HuH-7.5 (cell line): ENCODE measurements at regions not wholly inside any gene's neighbourhood (a gene's known extent, or its start where the extent isn't known, plus 50 kb on each side); places are given as distances from the start of the nearest gene placed in this dataset.

Experiments
- DNase-seq: peaks from one replicate; pipeline ENCODE4 v3.0.0; 2011; ENCODE audit warnings: low spot score

- no peak for DNase-seq
These were observed 170.0 kb downstream of the ENGASE start for GRCh38 chr17:79244665-79245064.

DNA sequence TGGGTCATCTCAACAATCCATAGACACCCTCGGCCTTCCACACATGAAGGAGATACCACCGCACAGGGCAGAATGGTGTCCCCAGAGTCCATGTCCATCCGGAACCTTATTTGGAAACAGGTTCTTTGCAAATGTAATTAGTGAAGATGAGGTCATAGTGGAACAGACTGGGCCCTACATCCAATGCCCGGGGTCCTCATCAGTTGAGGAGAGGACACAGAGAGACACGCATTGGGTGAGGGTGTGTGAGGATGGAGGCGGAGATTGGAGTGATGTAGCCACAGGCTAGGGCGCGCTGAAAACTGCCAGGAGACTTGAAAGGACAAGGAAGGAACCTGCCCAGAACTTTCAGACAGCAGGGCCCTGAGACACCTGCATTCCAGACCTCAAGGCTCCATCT lies 169.4 kb downstream of the ENGASE start:
- no peak for DNase-seq

DNA sequence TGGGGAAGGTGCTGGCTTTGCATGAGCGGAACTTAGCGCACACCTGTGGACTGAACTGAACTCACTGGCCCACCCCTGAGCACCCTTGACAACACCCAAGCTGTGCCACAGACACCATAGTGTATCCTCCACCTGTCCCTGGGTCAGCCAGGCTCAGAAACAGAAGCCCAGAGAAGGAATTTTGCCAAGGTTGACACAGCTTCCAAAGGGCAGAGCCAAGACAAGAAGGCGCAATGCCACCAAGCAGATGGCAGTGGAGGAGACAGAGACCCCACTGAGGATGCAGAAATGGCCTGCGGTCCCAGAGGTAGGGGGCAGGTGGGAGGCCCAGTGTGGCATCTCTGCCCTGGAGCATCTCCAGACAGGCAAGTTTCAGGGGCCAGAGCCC lies 169.0 kb downstream of the ENGASE start:
- DNase-seq: no peak

DNA sequence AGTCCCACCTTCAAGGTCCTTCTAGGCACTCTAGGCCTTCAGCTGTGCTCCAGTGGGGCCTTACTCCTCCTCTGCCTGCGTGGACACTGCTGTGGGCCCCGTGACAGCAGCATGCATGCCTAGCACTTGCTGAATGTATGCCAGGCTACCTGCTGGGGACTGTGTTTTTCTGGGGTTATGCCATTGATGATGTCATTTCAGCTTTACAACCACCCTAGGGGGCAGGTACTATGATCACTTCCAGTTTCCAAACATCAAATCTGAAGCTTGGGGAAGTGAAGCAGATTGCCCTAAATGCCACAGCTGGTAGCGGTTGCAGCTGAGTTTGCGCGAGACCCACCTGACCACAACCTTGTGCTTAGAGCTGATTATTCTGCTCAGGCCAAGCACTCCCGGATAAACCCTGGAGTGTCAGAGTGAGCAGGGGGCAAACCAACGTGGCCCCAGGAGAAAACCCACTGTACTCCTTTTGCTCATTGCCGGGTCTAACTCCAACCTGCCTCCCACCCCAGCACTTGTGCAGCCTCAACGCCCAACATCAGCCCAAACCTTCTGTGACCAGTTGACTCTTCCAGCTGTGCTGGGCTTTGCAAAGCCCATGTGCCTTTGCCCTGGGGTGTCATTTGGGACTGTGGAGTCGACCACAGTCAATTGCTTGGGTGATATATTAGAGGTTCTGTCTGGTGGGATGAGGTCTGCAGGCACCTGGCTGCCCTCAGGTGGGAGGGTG lies 168.4 kb downstream of the ENGASE start:
- DNase-seq: no peak

GRCh38 chr17:79242393-79242792 lies 167.8 kb downstream of the ENGASE start:
- DNase-seq: no peak

GRCh38 chr17:79241616-79242015 lies 167.0 kb downstream of the ENGASE start:
- no peak for DNase-seq

GRCh38 chr17:79239205-79239604 lies 164.6 kb downstream of the ENGASE start:
- DNase-seq: no peak

GRCh38 chr17:79237448-79238053 lies 162.9 kb downstream of the ENGASE start:
- DNase-seq: no peak

- no peak for DNase-seq
These were observed 161.2 kb downstream of the ENGASE start for GRCh38 chr17:79235808-79236207.

DNA sequence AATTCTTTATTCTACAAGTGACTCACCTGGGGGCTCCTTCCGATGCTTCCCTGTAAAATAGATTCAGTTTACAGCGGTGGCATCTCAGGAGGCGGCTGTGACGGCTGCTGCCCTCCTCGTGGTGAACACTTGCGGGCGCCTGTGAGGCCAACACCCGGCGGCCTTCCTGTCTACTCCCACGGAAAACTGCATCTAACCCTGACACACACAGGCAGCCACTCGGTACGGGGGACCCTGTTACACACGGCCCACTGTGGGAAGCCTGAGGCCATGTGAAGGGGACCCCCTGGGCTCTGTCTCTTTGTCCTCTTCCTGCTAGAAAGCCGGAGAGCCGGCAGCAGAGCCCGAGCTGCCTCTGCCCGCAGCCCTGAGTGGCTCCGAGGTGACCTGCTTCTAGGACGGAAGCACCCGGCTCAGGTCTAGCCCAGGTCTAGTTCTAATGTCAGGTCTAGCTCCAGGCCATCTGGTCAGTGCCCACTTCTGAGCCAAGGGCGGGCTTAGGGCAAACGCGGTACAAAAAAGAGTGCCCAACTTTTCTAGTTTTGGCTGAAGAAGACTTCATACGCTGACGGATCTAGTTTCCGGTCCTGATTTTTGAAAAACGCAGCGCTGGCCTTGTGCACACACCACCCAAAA lies 159.4 kb downstream of the ENGASE start:
- DNase-seq: no peak

GRCh38 chr17:79232957-79233356 lies 158.3 kb downstream of the ENGASE start:
- DNase-seq: no peak

DNA sequence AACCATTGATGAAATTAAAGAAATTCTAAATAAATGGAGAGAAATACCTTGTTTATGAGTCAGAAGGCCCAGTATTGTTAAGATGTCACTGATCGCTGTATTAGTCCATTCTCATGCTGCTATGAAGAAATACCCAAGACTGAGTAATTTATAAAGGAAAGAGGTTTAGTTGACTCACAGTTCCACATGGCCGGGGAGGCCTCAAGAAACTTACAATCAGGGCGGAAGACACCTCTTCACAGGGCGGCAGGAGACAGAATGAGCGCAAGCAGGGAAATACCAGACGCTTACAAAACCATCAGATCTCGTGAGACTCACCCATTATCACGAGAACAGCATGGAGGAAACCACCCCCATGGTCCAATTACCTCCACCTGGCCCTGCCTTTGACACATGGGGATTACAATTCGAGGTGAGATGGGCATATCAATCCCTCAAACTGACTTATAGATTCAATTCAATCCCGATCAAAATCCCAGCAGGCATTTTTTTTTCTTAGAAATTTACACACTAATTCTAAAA lies 157.2 kb downstream of the ENGASE start:
- no peak for DNase-seq

GRCh38 chr17:79230576-79230975 lies 156.0 kb downstream of the ENGASE start:
- no peak for DNase-seq

GRCh38 chr17:79226037-79226436 lies 151.4 kb downstream of the ENGASE start:
- no peak for DNase-seq

- DNase-seq: no peak
These were observed 150.3 kb downstream of the ENGASE start for GRCh38 chr17:79224903-79225302.

DNA sequence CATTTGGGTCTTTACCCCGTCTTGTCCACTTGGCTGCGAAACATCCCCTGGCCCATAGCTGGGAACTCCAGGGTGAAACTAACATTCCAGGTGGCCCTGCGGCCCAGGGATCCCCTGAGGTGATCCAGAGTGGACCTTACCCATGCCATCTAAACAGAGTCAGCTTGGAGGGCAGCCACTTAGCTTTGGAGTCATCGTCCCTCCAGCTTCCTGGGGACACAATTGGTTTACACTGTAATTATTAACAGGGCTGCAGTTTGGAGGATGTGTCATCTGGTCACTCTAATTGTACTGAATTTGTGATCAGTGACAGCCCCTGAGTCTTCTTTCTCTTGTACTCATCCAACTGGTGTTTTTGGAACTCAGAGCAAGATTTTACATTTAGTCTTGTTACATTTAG lies 149.9 kb downstream of the ENGASE start:
- DNase-seq: no peak

GRCh38 chr17:79223953-79224352 lies 149.3 kb downstream of the ENGASE start:
- no peak for DNase-seq

- DNase-seq: no peak
These were observed 148.8 kb downstream of the ENGASE start for GRCh38 chr17:79223471-79223870.

DNA sequence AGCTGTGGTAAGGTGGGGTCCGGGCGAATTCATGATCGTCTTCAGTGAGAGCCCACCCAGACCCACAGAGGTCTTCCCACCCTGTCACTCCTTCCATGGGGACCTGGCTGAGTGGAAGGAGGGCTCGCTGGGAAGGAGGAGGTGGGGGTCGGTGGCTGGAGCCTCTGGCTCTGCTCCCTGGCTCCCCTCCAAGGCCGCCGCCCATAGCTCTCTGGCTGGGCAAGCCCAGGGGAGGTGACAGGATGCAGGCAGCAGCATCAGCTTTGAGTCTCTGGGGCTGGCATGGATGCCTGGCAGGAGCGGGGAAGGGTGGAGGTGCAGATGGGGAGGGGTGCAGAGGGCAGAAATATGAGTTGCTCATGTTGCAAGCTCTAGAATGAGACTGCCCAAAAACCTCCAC lies 147.0 kb downstream of the ENGASE start:
- no peak for DNase-seq

- DNase-seq: no peak
These were observed 146.2 kb downstream of the ENGASE start for GRCh38 chr17:79220713-79221291.

- DNase-seq: no peak
These were observed 145.6 kb downstream of the ENGASE start for GRCh38 chr17:79220201-79220712.

DNA sequence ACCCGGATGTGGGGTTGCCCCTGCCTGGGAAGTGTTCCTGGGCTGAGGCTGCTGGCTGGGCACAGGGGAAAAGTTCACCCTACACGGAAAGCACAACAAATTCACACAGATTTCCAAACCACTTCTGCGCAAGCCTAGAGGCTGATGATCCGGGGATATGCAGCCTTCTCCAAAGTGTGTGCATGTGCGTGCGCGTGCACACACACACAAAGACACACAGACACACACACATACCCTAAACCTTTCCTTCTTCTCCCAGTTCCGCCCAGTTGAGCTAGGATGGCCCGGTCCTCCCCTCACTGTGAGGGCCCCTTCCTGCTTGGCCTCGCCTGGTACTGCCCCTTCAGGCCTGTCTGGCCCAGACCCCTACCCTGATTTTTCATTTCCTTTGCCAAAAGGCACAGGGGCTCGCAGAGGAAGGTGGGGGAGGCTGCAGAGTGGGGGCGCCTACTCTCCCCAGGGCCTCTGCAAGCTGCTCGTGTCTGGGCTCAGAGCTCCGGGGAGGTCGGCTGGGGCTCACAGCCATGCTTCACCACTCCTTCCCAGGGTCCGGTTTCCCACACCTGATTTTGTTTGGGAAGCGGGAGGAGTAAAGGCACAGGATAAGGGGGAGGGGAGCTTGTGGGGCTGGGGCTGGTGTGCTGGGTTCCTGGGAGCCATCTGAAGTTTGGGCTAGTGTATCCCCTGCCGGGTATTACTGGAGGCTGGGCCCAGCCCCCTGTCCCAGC lies 144.7 kb downstream of the ENGASE start:
- no peak for DNase-seq
